ENCODE measurements at regions not wholly inside any gene's neighbourhood (a gene's known extent, or its start where the extent isn't known, plus 50 kb on each side); places are given as distances from the start of the nearest gene placed in this dataset.

DNA sequence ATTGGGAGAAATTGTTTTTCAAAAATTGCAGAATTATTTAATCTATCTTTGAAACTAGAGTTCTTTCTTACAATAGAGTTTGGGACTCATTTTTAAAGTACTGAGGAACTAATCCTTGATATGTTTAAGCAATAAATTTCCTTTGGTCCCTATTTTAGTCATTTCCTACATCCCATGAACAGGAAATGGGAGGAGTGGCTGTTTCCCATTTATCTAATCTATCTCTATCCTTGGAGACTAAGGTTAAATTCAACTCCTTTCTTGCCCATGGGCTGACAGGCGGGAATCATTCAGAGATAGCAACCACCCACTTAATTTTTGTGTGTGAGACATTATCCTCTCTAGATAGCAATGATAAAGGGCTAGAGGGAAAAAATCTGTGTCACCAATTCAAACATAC lies 131.6 kb upstream of the EMCN start:
- intact Hi-C loops (cut with DNase I; ENCODE audit: low total_unique reads): no loop called here
- H3K27me3 ChIP-seq: no peaks in the 10 kb centered on the region
- no peak for DNase-seq
- H3K27ac ChIP-seq: no peak overlapping the region
- TF ChIP-seq, protein P1, sequence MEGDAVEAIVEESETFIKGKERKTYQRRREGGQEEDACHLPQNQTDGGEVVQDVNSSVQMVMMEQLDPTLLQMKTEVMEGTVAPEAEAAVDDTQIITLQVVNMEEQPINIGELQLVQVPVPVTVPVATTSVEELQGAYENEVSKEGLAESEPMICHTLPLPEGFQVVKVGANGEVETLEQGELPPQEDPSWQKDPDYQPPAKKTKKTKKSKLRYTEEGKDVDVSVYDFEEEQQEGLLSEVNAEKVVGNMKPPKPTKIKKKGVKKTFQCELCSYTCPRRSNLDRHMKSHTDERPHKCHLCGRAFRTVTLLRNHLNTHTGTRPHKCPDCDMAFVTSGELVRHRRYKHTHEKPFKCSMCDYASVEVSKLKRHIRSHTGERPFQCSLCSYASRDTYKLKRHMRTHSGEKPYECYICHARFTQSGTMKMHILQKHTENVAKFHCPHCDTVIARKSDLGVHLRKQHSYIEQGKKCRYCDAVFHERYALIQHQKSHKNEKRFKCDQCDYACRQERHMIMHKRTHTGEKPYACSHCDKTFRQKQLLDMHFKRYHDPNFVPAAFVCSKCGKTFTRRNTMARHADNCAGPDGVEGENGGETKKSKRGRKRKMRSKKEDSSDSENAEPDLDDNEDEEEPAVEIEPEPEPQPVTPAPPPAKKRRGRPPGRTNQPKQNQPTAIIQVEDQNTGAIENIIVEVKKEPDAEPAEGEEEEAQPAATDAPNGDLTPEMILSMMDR (IDR thresholded peaks at IDR 0.05): no peak
- TF ChIP-seq POLR2A (IDR thresholded peaks at IDR 0.05): no peak
- 67 to 73% methylated on average over 1 of the region's 1 CpG for WGBS, 2 donors
- H3K9me3 ChIP-seq: no peaks in the 10 kb centered on the region
- no peaks in the 10 kb centered on the region for H3K4me1 ChIP-seq
- H3K4me3 ChIP-seq: no peak overlapping the region
- no peaks in the 10 kb centered on the region for H3K36me3 ChIP-seq (ENCODE audit: low read depth, missing control alignments)

DNA sequence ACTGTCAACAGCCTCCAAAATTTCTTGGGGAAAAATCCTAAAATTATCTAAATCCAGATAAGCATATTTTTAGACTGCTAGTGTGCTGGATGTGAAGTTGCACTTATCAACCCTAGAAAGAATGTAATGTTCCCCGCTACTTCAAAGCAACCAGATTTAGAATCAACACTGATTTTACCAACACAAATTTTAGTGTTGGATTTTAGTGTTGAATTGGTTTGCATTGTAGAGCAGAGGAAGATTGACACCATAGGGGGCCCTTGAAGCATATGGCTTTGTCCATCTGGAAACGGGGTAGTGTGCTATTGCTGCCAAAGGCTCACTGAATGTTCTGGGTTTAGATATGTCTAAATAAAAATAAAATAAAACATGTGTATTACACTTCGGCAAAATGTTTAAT lies 126.3 kb upstream of the EMCN start:
- WGBS, 2 donors: 51 to 54% methylated on average over 3 of the region's 3 CpGs
- Histone ChIP-seq H3K4me3 (no peak overlapping the region), H3K9me3 (no peaks in the 10 kb centered on the region), H3K27me3 (no peaks in the 10 kb centered on the region), H3K36me3 (ENCODE audit: low read depth, missing control alignments) (no peaks in the 10 kb centered on the region), H3K4me1 (no peaks in the 10 kb centered on the region), H3K27ac (no peak overlapping the region)
- TF ChIP-seq, protein P1 (IDR thresholded peaks at IDR 0.05): no peak
- no peak for TF ChIP-seq POLR2A (IDR thresholded peaks at IDR 0.05)
- no peak for DNase-seq
- intact Hi-C loops (cut with DNase I; ENCODE audit: low total_unique reads): no loop called here

DNA sequence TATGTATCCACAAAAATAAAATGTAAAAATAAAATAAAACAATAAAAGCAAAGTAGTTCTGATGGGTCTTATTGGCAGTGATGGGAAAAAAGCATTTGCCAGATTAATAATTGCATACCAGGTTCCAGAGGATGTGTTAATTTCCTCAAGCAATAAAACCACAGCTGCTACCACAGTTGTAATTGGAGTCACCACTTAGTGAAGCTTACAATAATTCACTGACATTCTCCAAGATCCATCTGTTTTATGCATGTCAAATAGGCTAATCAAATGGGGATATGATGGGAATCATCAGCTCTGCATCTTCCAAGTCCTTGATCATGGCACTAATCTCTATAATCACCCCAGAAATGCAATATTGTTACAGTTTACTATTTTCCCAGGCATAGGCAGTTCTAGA lies 123.5 kb upstream of the EMCN start:
- Histone ChIP-seq H3K36me3 (ENCODE audit: low read depth, missing control alignments) (no peaks in the 10 kb centered on the region), H3K9me3 (no peaks in the 10 kb centered on the region), H3K27ac (no peak overlapping the region), H3K4me3 (no peak overlapping the region), H3K4me1 (no peaks in the 10 kb centered on the region), H3K27me3 (no peaks in the 10 kb centered on the region)
- DNase-seq: no peak
- intact Hi-C loops (cut with DNase I; ENCODE audit: low total_unique reads): no loop called here
- TF ChIP-seq POLR2A (IDR thresholded peaks at IDR 0.05): no peak

DNA sequence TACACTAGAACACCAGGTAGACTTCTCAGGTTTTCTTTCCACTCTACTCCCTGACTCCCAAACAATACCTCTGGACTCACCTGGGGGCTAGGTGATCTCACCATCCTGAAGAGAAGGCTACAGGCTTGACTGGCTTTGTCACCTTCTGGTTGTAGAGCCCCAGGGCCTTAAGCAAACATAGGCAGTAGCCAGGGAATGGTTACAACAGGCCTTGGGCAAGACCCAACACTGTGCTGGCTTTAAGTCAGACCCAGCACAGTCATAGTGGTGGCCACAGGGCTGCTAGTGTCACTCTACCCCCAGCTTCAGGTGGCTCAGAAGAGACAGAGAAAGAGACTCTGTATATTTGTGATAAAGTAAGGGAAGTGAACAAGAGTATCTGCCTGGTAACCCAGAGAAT lies 118.1 kb upstream of the EMCN start:
- Histone ChIP-seq H3K36me3 (ENCODE audit: low read depth, missing control alignments) (no peaks in the 10 kb centered on the region), H3K4me3 (no peak overlapping the region), H3K4me1 (no peaks in the 10 kb centered on the region), H3K9me3 (no peaks in the 10 kb centered on the region), H3K27ac (no peak overlapping the region), H3K27me3 (no peaks in the 10 kb centered on the region)
- no peak for DNase-seq
- intact Hi-C loops (cut with DNase I; ENCODE audit: low total_unique reads): no loop called here
- TF ChIP-seq POLR2A (IDR thresholded peaks at IDR 0.05): no peak
- TF ChIP-seq, protein P1 (IDR thresholded peaks at IDR 0.05): no peak

DNA sequence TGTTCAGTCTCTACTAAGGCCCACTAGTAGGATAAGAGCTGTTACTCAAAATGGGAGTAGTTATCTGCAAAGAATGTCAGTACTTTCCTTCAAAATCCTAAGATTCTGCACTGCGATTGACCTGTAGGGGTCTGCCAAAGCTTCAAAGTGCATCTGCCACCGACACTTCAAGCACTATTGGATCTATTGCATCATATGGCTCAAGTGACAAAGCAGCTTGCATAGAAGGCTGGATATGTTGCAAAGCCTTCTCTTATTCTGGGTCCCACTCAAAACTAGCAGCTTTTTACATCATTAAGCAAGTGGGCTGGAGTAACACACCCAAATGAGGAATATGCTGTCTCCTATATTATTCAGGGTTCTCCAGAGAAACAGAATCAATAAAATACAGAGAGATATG lies 115.4 kb upstream of the EMCN start:
- 83 to 90% methylated on average over 2 of the region's 2 CpGs for WGBS, 2 donors
- Histone ChIP-seq H3K4me3 (no peak overlapping the region), H3K27me3 (no peaks in the 10 kb centered on the region), H3K36me3 (ENCODE audit: low read depth, missing control alignments) (no peaks in the 10 kb centered on the region), H3K9me3 (no peaks in the 10 kb centered on the region), H3K4me1 (no peaks in the 10 kb centered on the region), H3K27ac (no peak overlapping the region)
- DNase-seq: no peak
- TF ChIP-seq, protein P1 (IDR thresholded peaks at IDR 0.05): no peak
- TF ChIP-seq POLR2A (IDR thresholded peaks at IDR 0.05): no peak
- intact Hi-C loops (cut with DNase I; ENCODE audit: low total_unique reads): no loop called here
